DOHH2 (cell line): ENCODE measurements at regions not wholly inside any gene's neighbourhood (a gene's known extent, or its start where the extent isn't known, plus 50 kb on each side); places are given as distances from the start of the nearest gene placed in this dataset.

Source experiments
- H3F3A ChIP-seq: fragments of 200-600 bp; sonication (generic), shearing (Covaris generic); 2 replicates; pipeline ENCODE4 v1.6.0; 2016; ENCODE audit warnings: antibody characterized with exemption, mild to moderate bottlenecking; ENCODE audit not compliant: control insufficient read depth, insufficient read depth
- H3K27ac ChIP-seq: fragments of 200-600 bp; sonication (generic); 2 replicates; pipeline ENCODE4 v1.5.1; 2014; ENCODE audit warnings: low read depth, mild to moderate bottlenecking, low read length, moderate library complexity
- H3K27me3 ChIP-seq: fragments of 200-600 bp; sonication (generic); 2 replicates; pipeline ENCODE4 v1.6.1; 2014; ENCODE audit warnings: mild to moderate bottlenecking, low read length, mixed read lengths; ENCODE audit not compliant: control insufficient read depth
- H3K36me3 ChIP-seq: fragments of 200-600 bp; sonication (generic); 2 replicates; pipeline ENCODE4 v1.6.1; 2014; ENCODE audit warnings: mild to moderate bottlenecking, low read length, moderate library complexity, mixed read lengths; ENCODE audit not compliant: control insufficient read depth
- H3K4me1 ChIP-seq: fragments of 200-600 bp; sonication (generic); 2 replicates; pipeline ENCODE4 v1.6.1; 2014; ENCODE audit warnings: mild to moderate bottlenecking, low read length, mixed read lengths; ENCODE audit not compliant: control insufficient read depth
- H3K4me2 ChIP-seq: fragments of 200-600 bp; sonication (generic); 2 replicates; pipeline ENCODE4 v1.6.0; 2014; ENCODE audit warnings: mild to moderate bottlenecking, low read length, moderate library complexity
- H3K4me3 ChIP-seq: fragments of 200-600 bp; sonication (generic); 2 replicates; pipeline ENCODE4 v1.5.1; 2014; ENCODE audit warnings: mild to moderate bottlenecking, low read length, mixed read lengths
- H3K79me2 ChIP-seq: fragments of 200-600 bp; sonication (generic); 2 replicates; pipeline ENCODE4 v1.6.1; 2014; ENCODE audit warnings: mild to moderate bottlenecking, low read length, mixed read lengths; ENCODE audit not compliant: control insufficient read depth
- H3K9me2 ChIP-seq: fragments of 200-600 bp; sonication (generic); replicated peaks from 2 replicates; pipeline ENCODE4 v1.6.1; 2014; ENCODE audit warnings: mild to moderate bottlenecking, low read length, mixed read lengths; ENCODE audit not compliant: control insufficient read depth
- H3K9me3 ChIP-seq: fragments of 200-600 bp; sonication (generic); 2 replicates; pipeline ENCODE4 v1.6.1; 2014; ENCODE audit warnings: antibody characterized with exemption, low read length, mixed read lengths; ENCODE audit not compliant: control insufficient read depth, insufficient read depth
- H4K20me1 ChIP-seq: fragments of 200-600 bp; sonication (generic); 2 replicates; pipeline ENCODE4 v1.6.0; 2014; ENCODE audit warnings: low read depth, mild to moderate bottlenecking, antibody characterized with exemption, low read length, moderate library complexity; ENCODE audit not compliant: control insufficient read depth, insufficient read depth
- EZH2phosphoT487 ChIP-seq: fragments of 200-600 bp; sonication (generic); IDR thresholded peaks from 2 replicates; pipeline ENCODE4 v1.6.1; 2017; ENCODE audit warnings: borderline replicate concordance, mild to moderate bottlenecking, antibody characterized with exemption, low read length, moderate library complexity, mixed read lengths
- TF ChIP-seq, protein P1 (sequence below): fragments of 200-600 bp; sonication (generic); IDR thresholded peaks from one replicate; pipeline ENCODE4 v1.5.1; 2014; ENCODE audit warnings: antibody characterized with exemption, mild to moderate bottlenecking, low read depth, low read length; ENCODE audit not compliant: poor library complexity, severe bottlenecking

DNA sequence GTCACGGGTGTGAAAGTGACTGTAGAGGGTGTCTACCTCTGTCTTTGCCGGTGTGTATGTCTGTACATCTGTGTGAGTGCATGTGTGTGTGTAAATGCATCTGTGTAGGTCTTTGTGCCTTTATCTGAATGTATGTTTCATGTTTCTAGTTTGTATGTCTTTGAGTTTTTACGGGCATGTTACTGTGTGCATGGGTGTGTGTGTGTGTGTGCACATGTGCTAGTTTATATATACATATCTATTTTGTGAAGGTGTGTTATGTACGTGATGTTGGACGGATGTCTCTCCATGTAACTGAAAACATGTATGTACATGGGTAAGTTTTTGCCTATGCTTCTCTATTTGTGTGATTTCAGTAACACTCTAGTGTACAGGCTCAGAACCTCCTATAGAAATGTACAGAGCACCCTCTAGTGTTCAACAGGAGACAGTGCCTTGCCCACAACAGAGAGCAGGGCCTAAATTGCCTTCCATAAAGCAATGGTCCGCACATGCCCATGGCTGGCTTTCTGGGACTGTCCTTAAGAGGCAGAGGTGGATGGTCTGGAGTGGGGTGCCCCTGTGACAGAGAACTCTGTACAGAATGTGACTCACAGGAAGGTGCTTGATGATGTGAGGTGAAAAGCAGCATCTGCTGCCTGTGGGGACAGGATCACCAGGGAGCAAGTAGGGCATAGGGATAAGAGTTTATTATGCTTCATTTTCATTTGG, 343.5 kb downstream of the RAPGEF2 start:
- H3K4me1 ChIP-seq = no peaks in the 10 kb centered on the region
- no peaks in the 10 kb centered on the region for H3K9me2 ChIP-seq
- no peaks in the 10 kb centered on the region for H3K9me3 ChIP-seq
- no peaks in the 10 kb centered on the region for H4K20me1 ChIP-seq
- H3K27me3 ChIP-seq = no peaks in the 10 kb centered on the region
- no peak overlapping the region for H3K4me2 ChIP-seq
- H3K4me3 ChIP-seq = no peak overlapping the region
- no peaks in the 10 kb centered on the region for H3F3A ChIP-seq
- no peaks in the 10 kb centered on the region for H3K36me3 ChIP-seq
- H3K27ac ChIP-seq = no peak overlapping the region
- TF ChIP-seq EZH2phosphoT487 = no peak
- TF ChIP-seq, protein P1, sequence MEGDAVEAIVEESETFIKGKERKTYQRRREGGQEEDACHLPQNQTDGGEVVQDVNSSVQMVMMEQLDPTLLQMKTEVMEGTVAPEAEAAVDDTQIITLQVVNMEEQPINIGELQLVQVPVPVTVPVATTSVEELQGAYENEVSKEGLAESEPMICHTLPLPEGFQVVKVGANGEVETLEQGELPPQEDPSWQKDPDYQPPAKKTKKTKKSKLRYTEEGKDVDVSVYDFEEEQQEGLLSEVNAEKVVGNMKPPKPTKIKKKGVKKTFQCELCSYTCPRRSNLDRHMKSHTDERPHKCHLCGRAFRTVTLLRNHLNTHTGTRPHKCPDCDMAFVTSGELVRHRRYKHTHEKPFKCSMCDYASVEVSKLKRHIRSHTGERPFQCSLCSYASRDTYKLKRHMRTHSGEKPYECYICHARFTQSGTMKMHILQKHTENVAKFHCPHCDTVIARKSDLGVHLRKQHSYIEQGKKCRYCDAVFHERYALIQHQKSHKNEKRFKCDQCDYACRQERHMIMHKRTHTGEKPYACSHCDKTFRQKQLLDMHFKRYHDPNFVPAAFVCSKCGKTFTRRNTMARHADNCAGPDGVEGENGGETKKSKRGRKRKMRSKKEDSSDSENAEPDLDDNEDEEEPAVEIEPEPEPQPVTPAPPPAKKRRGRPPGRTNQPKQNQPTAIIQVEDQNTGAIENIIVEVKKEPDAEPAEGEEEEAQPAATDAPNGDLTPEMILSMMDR = peak; percentile 88
- H3K79me2 ChIP-seq = no peaks in the 10 kb centered on the region

GRCh38 chr4:159447296-159447695, 344.4 kb downstream of the RAPGEF2 start:
- Histone ChIP-seq H3K9me2 (no peaks in the 10 kb centered on the region), H3F3A (no peaks in the 10 kb centered on the region), H4K20me1 (no peaks in the 10 kb centered on the region), H3K4me1 (no peaks in the 10 kb centered on the region), H3K4me2 (no peak overlapping the region), H3K36me3 (no peaks in the 10 kb centered on the region), H3K27ac (no peak overlapping the region), H3K27me3 (no peaks in the 10 kb centered on the region), H3K9me3 (no peaks in the 10 kb centered on the region), H3K4me3 (no peak overlapping the region), H3K79me2 (no peaks in the 10 kb centered on the region)
- TF ChIP-seq, protein P1 = no peak
- TF ChIP-seq EZH2phosphoT487 = no peak

DNA sequence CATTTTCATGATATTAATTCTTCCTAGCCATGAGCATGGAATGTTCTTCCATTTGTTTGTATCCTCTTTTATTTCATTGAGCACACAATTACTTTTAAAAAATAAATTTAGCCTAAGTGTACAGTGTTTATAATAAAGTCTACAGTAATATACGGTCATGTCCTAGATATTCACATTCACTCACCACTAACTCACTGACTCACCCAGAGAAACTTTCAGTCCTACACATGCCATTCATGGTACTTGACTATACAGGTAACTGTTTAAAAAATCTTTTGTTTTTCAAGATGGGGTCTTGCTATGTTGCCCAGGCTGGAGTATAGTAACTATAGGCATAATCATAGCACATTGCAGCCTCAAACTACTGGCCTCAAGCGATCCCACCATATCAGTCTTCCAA, 348.1 kb downstream of the RAPGEF2 start:
- H3K9me2 ChIP-seq = no peaks in the 10 kb centered on the region
- H3K36me3 ChIP-seq = no peaks in the 10 kb centered on the region
- H3K27me3 ChIP-seq = no peaks in the 10 kb centered on the region
- no peak overlapping the region for H3K27ac ChIP-seq
- H3K79me2 ChIP-seq = no peaks in the 10 kb centered on the region
- no peaks in the 10 kb centered on the region for H3K9me3 ChIP-seq
- no peaks in the 10 kb centered on the region for H3F3A ChIP-seq
- H3K4me2 ChIP-seq = no peak overlapping the region
- no peak overlapping the region for H3K4me3 ChIP-seq
- TF ChIP-seq EZH2phosphoT487 = no peak
- TF ChIP-seq, protein P1 = no peak
- H4K20me1 ChIP-seq = no peaks in the 10 kb centered on the region
- no peaks in the 10 kb centered on the region for H3K4me1 ChIP-seq
